Common myeloid progenitor, CD34-positive (primary cell): ENCODE measurements at regions not wholly inside any gene's neighbourhood (a gene's known extent, or its start where the extent isn't known, plus 50 kb on each side); places are given as distances from the start of the nearest gene placed in this dataset.
"Not testable (repeated sequence)": the region's sequence is repeated elsewhere in the genome, so short reads cannot be mapped to it uniquely, and the experiment has no call there.

Experiments used
- CTCF ChIA-PET: fragments of 350-600 bp; sonication (Branson Sonifier 250); formaldehyde crosslinking; loops from one replicate; lab custom pipeline; 2021; ENCODE audit warnings: antibody characterized with exemption; lab: Charles Lee
- POLR2A ChIA-PET: fragments of 350-600 bp; sonication (Branson Sonifier 250); formaldehyde crosslinking; loops from one replicate; lab custom pipeline; 2021; ENCODE audit warnings: antibody characterized with exemption; lab: Charles Lee
- DNase-seq, 3 donors: peaks; one replicate each; pipeline versions ENCODE4 v3.0.0 to v3.0.0-alpha.2; 2013
- H3K27ac ChIP-seq, 2 experiments: 1 replicate in 1 of 2; 2 replicates in 1 of 2; pipeline ENCODE4 v1.7.0; 2013; ENCODE audit warnings: inconsistent platforms in 2 of 2, low read length in 2 of 2, mild to moderate bottlenecking in 2 of 2, low read depth in 1 of 2, moderate library complexity in 1 of 2; ENCODE audit not compliant: severe bottlenecking in 2 of 2, insufficient read depth in 1 of 2, poor library complexity in 1 of 2
- H3K27me3 ChIP-seq, 5 experiments: replicated peaks in 2 of 5; 1 replicate in 3 of 5; 2 replicates in 2 of 5; pipeline versions ENCODE4 v1.6.1 to v1.7.0; 2013; ENCODE audit warnings: low read length in 4 of 5, mild to moderate bottlenecking in 2 of 5, moderate library complexity in 2 of 5, inconsistent platforms in 1 of 5; ENCODE audit not compliant: insufficient read depth in 5 of 5, control insufficient read depth in 4 of 5
- H3K36me3 ChIP-seq, 4 experiments: 1 replicate in 2 of 4; 2 replicates in 2 of 4; pipeline versions ENCODE4 v1.6.1 to v1.7.0; 2013; ENCODE audit warnings: low read length in 3 of 4, control low read depth in 1 of 4, mild to moderate bottlenecking in 1 of 4; ENCODE audit not compliant: control insufficient read depth in 4 of 4, insufficient read depth in 4 of 4
- H3K4me1 ChIP-seq, 4 experiments: 1 replicate in 3 of 4; 2 replicates in 1 of 4; pipeline versions ENCODE4 v1.6.1 to v1.7.1; 2013; ENCODE audit warnings: low read length in 3 of 4, mild to moderate bottlenecking in 3 of 4, control low read depth in 1 of 4, inconsistent platforms in 1 of 4, moderate library complexity in 1 of 4; ENCODE audit not compliant: control insufficient read depth in 4 of 4, insufficient read depth in 4 of 4; ENCODE audit errors: control extremely low read depth in 1 of 4
- H3K4me3 ChIP-seq, 7 experiments: 1 replicate in 4 of 7; 2 replicates in 3 of 7; pipeline versions ENCODE4 v1.5.1 to v1.7.0; 2013; ENCODE audit warnings: mild to moderate bottlenecking in 7 of 7, low read length in 6 of 7, moderate library complexity in 6 of 7, inconsistent platforms in 2 of 7, low read depth in 2 of 7, control low read depth in 1 of 7; ENCODE audit not compliant: insufficient read depth in 4 of 7, control insufficient read depth in 1 of 7; ENCODE audit errors: extremely low read depth in 1 of 7
- H3K9me3 ChIP-seq, 5 experiments: 1 replicate in 4 of 5; 2 replicates in 1 of 5; pipeline versions ENCODE4 v1.6.1 to v1.7.1; 2013; ENCODE audit warnings: low read length in 4 of 5, mild to moderate bottlenecking in 2 of 5, inconsistent platforms in 1 of 5, low read depth in 1 of 5, moderate library complexity in 1 of 5; ENCODE audit not compliant: control insufficient read depth in 4 of 5, insufficient read depth in 2 of 5; ENCODE audit errors: control extremely low read depth in 1 of 5
- WGBS: methylation state at CpG from one replicate; pipeline ENCODE4 v1.1.5; 2013; ENCODE audit not compliant: insufficient coverage; 5-methylcytosine and 5-hydroxymethylcytosine counted together

DNA sequence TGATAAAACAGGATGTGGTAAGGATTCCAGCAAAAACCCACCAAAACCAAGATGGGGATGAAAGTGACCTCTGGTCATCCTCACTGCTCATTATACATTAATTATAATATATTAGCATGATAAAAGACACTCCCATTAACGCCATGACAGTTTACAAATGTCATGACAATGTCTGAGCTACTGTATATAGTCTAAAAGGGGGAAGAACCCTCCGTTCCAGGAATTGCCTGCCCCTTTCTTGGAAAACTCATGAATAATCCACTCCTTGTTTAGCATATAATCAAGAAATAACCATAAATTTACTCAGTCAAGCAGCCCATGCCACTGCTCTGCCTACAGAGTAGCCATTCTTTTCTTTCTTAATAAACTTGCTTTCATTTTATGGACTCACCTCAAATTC is 96.4 kb upstream of the VLDLR start:
- no peak for DNase-seq
- CTCF ChIA-PET, result interaction anchor here (0.6 kb wide), 1 partner anchor 59 kb away, joined by 3 read pairs; no protein-coding TSS in a partner anchor
- Histone ChIP-seq H3K9me3 (peaks cover 0 to under 1% (median 0%) of the 10 kb centered on the region in 5 experiments), H3K27me3 (no peaks in the 10 kb centered on the region), H3K27ac (no peak overlapping the region), H3K36me3 (no peaks in the 10 kb centered on the region), H3K4me1 (no peaks in the 10 kb centered on the region), H3K4me3 (no peak overlapping the region)
- POLR2A ChIA-PET, result no interaction called here
- no CpG with 5 or more reads among the region's 2 CpGs for WGBS

DNA sequence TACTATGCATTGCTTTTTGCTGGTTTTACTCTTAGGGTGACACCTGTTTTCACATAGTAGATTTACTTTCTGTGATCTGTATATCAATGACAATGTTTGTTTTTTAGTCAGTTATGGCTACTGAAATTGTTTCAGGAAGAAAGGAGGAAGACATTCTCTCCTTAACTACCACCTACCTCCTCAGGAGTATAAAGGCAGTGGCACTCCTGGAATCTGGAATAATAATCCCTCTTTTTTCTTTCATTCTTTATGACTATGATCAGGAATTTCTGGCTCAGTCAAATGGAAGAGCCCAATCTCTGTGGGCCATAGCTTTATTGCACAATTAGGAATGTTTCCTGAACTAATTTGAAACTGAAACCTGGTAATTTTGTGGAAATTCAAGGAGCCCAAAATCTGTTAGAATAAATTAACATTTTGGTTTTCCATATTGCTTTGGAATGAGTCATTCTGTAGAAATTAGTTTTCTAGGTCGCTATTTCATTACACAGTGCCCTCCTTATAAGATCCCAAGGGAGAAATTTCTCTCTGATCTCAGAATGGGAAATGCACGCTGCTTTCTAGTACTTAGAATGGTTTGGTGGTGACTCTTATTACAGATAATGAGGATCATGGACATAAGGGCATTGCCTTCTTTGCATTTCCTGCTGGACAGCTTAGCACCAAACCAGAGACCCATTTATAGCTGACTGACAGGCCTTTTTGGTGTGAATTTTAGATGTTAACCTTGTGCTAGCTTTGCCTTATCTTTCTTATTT is 95.3 kb upstream of the VLDLR start:
- Histone ChIP-seq H3K36me3 (no peaks in the 10 kb centered on the region), H3K27me3 (no peaks in the 10 kb centered on the region), H3K27ac (no peak overlapping the region), H3K4me3 (no peak overlapping the region), H3K9me3 (no peaks in the 10 kb centered on the region), H3K4me1 (no peaks in the 10 kb centered on the region)
- ChIA-PET CTCF (interaction anchor here (1.0 kb wide), 1 partner anchor 10 kb away, joined by 3 read pairs; no protein-coding TSS in a partner anchor), POLR2A (no interaction called here)
- no peak for DNase-seq
- 83% methylated on average over 2 of the region's 2 CpGs for WGBS

DNA sequence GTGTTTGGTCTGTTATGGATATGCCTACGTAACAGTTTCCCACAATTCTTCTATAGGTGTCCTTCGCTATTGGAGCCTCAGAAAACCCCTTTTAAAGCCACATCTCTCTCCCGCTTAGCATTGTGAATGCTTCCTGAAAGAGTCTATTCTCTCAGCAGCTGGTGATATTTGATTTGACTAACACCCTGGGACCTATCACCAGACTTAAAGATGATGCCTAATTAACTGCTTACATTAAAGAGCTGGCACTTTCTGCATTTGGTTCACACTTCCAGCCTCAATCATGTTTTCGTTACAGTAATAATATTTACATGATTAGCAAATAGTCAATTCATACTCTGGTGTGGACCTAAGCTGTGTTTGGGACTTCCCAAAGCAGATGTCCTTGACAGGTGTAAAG is 90.1 kb upstream of the VLDLR start:
- WGBS, result 87% methylated on average over 3 of the region's 4 CpGs
- ChIA-PET CTCF (no interaction called here), POLR2A (no interaction called here)
- DNase-seq, result no peak
- Histone ChIP-seq H3K4me1 (no peaks in the 10 kb centered on the region), H3K27ac (no peak overlapping the region), H3K4me3 (no peak overlapping the region), H3K36me3 (no peaks in the 10 kb centered on the region), H3K9me3 (no peaks in the 10 kb centered on the region), H3K27me3 (peaks cover 0 to 1% (median 0%) of the 10 kb centered on the region in 5 experiments)

DNA sequence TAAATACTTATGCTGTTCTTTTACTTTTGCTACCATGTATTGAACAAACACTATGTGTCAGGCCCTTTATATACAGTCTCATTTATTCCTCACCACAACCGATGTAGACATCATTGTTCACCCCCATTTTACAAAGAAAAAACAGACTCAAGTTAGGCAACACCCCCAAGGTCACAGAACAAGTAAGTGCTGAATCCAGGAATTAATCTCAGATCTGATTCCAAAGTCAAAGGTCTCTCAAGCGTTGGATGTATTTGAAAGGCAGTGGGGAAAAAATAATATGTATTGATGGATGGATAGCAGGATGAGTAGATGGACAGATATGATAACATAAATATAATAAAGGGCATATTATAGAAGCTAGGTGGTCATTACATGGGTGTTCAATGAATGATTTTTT is 85.1 kb upstream of the VLDLR start:
- H3K4me3 ChIP-seq, result no peak overlapping the region
- 100% methylated on average over 1 of the region's 2 CpGs for WGBS
- ChIA-PET CTCF (interaction anchor here (0.8 kb wide), 1 partner anchor 10 kb away, joined by 3 read pairs; no protein-coding TSS in a partner anchor), POLR2A (no interaction called here)
- H3K9me3 ChIP-seq, result no peaks in the 10 kb centered on the region
- peaks cover 0 to 1% (median 0%) of the 10 kb centered on the region in 5 experiments for H3K27me3 ChIP-seq
- DNase-seq, result no peak
- H3K27ac ChIP-seq, result no peak overlapping the region
- no peaks in the 10 kb centered on the region for H3K36me3 ChIP-seq
- no peaks in the 10 kb centered on the region for H3K4me1 ChIP-seq

DNA sequence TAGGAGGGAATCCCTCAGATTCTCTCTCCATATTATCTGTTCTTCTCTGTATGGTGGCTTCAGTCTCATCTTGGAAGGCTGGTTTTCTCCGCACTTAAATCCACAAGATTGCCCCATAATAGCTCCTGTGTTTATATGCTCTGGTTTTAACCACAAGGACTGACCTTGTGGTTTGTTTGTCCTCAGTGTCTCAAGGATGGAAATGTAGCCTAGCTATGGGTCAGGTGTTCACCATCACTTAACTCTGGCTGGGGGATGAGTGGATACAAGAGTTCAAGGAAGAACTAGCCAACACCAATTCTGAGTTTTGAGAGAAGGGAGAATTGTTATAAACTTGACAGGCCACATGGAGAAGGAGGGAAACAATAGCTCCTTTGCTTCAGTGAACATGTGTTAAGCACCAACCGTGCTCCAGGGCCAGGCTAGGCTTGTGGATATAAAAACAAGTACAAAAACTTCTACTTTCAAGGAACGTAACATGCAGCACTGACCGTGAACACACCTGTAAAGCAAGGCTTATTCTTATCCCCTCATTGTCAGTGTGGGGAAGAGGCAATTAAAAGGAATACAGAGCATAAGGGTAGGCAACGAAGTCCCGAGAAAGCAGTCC is 75.6 kb upstream of the VLDLR start:
- no peaks in the 10 kb centered on the region for H3K4me1 ChIP-seq
- no peaks in the 10 kb centered on the region for H3K36me3 ChIP-seq
- no peak overlapping the region for H3K27ac ChIP-seq
- H3K4me3 ChIP-seq, result no peak overlapping the region
- ChIA-PET POLR2A (no interaction called here), CTCF (no interaction called here)
- WGBS, result 96% methylated on average over 4 of the region's 6 CpGs
- H3K9me3 ChIP-seq, result peaks cover 0 to 2% (median 0%) of the 10 kb centered on the region in 5 experiments
- H3K27me3 ChIP-seq, result peaks cover 0 to 3% (median 0%) of the 10 kb centered on the region in 5 experiments
- DNase-seq, result no peak

DNA sequence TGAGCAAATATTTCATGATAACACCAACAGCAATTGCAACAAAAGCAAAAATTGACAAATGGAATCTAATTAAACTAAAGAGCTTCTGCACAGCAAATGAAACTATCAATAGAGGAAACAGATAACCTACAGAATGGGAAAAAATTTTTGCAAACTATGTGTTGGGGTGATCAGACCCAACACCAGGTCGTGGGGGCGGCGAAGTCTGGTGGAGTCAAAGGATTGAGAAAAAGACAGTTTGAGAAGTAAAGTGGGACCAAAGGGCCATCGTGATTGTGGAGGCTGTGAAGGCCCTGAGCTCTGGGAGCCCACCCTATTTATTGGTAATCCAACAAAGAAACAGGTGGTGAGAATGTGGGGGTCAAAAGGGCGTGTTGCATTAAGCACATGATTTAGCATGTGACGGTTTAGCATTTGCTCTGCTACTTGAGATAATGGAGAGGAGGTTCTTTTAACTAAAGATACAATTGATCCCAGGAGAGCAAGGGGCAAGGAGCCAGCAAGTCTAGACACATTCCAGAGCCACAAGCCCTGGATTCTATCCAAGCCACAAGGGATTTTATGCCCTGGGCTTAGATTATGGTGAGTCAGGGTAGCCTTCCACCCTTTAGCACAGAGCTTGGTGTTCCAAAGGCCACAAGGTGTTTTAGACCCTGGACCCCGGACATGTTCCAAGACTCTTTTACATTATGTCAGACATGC is 65.5 kb upstream of the VLDLR start:
- DNase-seq, H3K27ac ChIP-seq, H3K36me3 ChIP-seq, H3K4me3 ChIP-seq, CTCF ChIA-PET, H3K9me3 ChIP-seq, H3K27me3 ChIP-seq, H3K4me1 ChIP-seq, POLR2A ChIA-PET: not testable (repeated sequence)
- WGBS, result 100% methylated on average over 5 of the region's 7 CpGs

DNA sequence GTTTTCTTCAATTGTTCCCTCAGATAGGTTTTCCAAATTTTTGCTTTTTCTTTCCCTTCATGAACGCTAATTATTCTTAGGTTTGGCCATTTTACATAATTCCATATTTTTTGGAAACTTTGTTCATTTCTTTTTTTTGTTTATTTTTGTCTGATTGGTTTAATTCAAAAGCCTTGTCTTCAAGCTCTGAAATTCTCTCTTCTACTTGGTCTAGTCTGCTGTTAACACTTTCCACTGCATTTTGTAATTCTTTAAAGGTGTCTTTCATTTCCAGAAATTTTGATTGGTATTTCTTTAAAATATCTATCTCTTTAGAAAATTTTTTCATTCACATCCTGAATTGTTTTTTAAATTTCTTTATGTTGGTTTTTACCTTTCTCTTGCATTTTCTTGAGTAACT is 63.9 kb upstream of the VLDLR start:
- CTCF ChIA-PET, result no interaction called here
- Histone ChIP-seq H3K4me1 (no peaks in the 10 kb centered on the region), H3K27me3 (no peaks in the 10 kb centered on the region), H3K36me3 (no peaks in the 10 kb centered on the region), H3K9me3 (peaks cover 0 to 4% (median 3%) of the 10 kb centered on the region in 5 experiments), H3K27ac (no peak overlapping the region), H3K4me3 (no peak overlapping the region)
- no CpG with 5 or more reads among the region's 1 CpG for WGBS
- POLR2A ChIA-PET, result no interaction called here
- DNase-seq, result no peak
